Lung (tissue), 11 donors: ENCODE measurements at regions not wholly inside any gene's neighbourhood (a gene's known extent, or its start where the extent isn't known, plus 50 kb on each side); places are given as distances from the start of the nearest gene placed in this dataset.

Experiments
- ATAC-seq: fragments of 200-7000 bp; cut with Tn5 transposase; one replicate; pipeline ENCODE4 v1.9.1; 2020; ENCODE audit warnings: moderate number of reproducible peaks; ENCODE audit not compliant: insufficient read depth, low FRiP score
- DNase-seq, 3 donors: peaks; one replicate each; pipeline ENCODE4 v3.0.0-alpha.2; 2013 to 2017
- H3K27ac ChIP-seq, 2 donors: one replicate each; pipeline ENCODE4 v1.5.1; 2013; ENCODE audit warnings: mild to moderate bottlenecking in 2 of 2, moderate library complexity in 2 of 2, control low read depth in 1 of 2, inconsistent platforms in 1 of 2, low read depth in 1 of 2, low read length in 1 of 2
- H3K27me3 ChIP-seq, 3 donors: one replicate each; pipeline ENCODE4 v1.5.1; 2013; ENCODE audit warnings: low read length in 2 of 3; ENCODE audit not compliant: control insufficient read depth in 3 of 3, insufficient read depth in 3 of 3
- H3K36me3 ChIP-seq, 4 donors: one replicate each; pipeline ENCODE4 v1.5.1; 2013; ENCODE audit warnings: low read length in 4 of 4, mild to moderate bottlenecking in 1 of 4, moderate library complexity in 1 of 4; ENCODE audit not compliant: control insufficient read depth in 4 of 4, insufficient read depth in 4 of 4
- H3K4me1 ChIP-seq, 5 donors: one replicate each; pipeline ENCODE4 v1.5.1; 2013; ENCODE audit warnings: low read length in 5 of 5, mild to moderate bottlenecking in 2 of 5, moderate library complexity in 1 of 5; ENCODE audit not compliant: control insufficient read depth in 5 of 5, insufficient read depth in 5 of 5
- H3K4me3 ChIP-seq: one replicate; pipeline ENCODE4 v1.5.1; 2013; ENCODE audit warnings: mild to moderate bottlenecking, control low read depth, moderate library complexity
- H3K9ac ChIP-seq, 2 donors: one replicate each; pipeline ENCODE4 v1.5.1; 2013; ENCODE audit warnings: low read length in 2 of 2, control low read depth in 1 of 2; ENCODE audit not compliant: insufficient read depth in 1 of 2
- H3K9me3 ChIP-seq, 4 donors: one replicate each; pipeline ENCODE4 v1.5.1; 2013; ENCODE audit warnings: low read length in 3 of 4, mild to moderate bottlenecking in 1 of 4, moderate library complexity in 1 of 4; ENCODE audit not compliant: control insufficient read depth in 4 of 4, insufficient read depth in 3 of 4
- WGBS, 2 donors: extraction: QIAGEN DNeasy Blood & Tissue Kit; methylation state at CpG; one replicate each; pipeline ENCODE4 v1.1.7; 2013; 5-methylcytosine and 5-hydroxymethylcytosine counted together
- TF ChIP-seq, protein P1 (sequence below): IDR thresholded peaks from 2 replicates; pipeline ENCODE4 v1.5.1; 2012; ENCODE audit warnings: mild to moderate bottlenecking; ENCODE audit errors: control extremely low read depth, extremely low read depth
- donor health status: control.
- donor health status: control.
- donor health status: Bipolar disorder and iron deficiency.
- donor health status: healthy.
- donor health status: DM: yes; HTN: yes; CAD: no.

- Histone ChIP-seq H3K9ac (no peak overlapping the region), H3K9me3 (peaks cover 0 to 4% (median 0%) of the 10 kb centered on the region in 4 donors), H3K4me3 (no peak overlapping the region), H3K27me3 (peaks cover 0 to 3% (median 0%) of the 10 kb centered on the region in 3 donors), H3K4me1 (no peaks in the 10 kb centered on the region), H3K27ac (no peak overlapping the region), H3K36me3 (no peaks in the 10 kb centered on the region)
- TF ChIP-seq, protein P1, sequence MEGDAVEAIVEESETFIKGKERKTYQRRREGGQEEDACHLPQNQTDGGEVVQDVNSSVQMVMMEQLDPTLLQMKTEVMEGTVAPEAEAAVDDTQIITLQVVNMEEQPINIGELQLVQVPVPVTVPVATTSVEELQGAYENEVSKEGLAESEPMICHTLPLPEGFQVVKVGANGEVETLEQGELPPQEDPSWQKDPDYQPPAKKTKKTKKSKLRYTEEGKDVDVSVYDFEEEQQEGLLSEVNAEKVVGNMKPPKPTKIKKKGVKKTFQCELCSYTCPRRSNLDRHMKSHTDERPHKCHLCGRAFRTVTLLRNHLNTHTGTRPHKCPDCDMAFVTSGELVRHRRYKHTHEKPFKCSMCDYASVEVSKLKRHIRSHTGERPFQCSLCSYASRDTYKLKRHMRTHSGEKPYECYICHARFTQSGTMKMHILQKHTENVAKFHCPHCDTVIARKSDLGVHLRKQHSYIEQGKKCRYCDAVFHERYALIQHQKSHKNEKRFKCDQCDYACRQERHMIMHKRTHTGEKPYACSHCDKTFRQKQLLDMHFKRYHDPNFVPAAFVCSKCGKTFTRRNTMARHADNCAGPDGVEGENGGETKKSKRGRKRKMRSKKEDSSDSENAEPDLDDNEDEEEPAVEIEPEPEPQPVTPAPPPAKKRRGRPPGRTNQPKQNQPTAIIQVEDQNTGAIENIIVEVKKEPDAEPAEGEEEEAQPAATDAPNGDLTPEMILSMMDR = no peak
- DNase-seq = no peak
- 81 to 87% methylated on average over 4 of the region's 4 CpGs for WGBS, 2 donors
- no peak for ATAC-seq
These were observed 295.3 kb downstream of the HS3ST3B1 start for GRCh38 chr17:14596224-14596623.

- Histone ChIP-seq H3K4me3 (no peak overlapping the region), H3K27ac (no peak overlapping the region), H3K9ac (no peak overlapping the region), H3K4me1 (no peaks in the 10 kb centered on the region), H3K9me3 (peaks cover 0 to 6% (median 0%) of the 10 kb centered on the region in 4 donors), H3K36me3 (no peaks in the 10 kb centered on the region), H3K27me3 (peaks cover 0 to 3% (median 0%) of the 10 kb centered on the region in 3 donors)
- 83% methylated on average over 6 of the region's 6 CpGs for WGBS, 2 donors
- ATAC-seq (no peak), DNase-seq (no peak)
- TF ChIP-seq, protein P1 = no peak
These were observed 294.8 kb downstream of the HS3ST3B1 start for GRCh38 chr17:14595656-14596055.

- H3K36me3 ChIP-seq = no peaks in the 10 kb centered on the region
- H3K27ac ChIP-seq = no peak overlapping the region
- H3K4me3 ChIP-seq = no peak overlapping the region
- TF ChIP-seq, protein P1 = no peak
- H3K9me3 ChIP-seq = peaks cover 0 to 6% (median 0%) of the 10 kb centered on the region in 4 donors
- H3K9ac ChIP-seq = no peak overlapping the region
- H3K27me3 ChIP-seq = peaks cover 0 to 3% (median 0%) of the 10 kb centered on the region in 3 donors
- DNase-seq (no peak), ATAC-seq (no peak)
- 89 to 95% methylated on average over 5 of the region's 5 CpGs for WGBS, 2 donors
- H3K4me1 ChIP-seq = no peaks in the 10 kb centered on the region
These were observed 293.8 kb downstream of the HS3ST3B1 start for GRCh38 chr17:14594690-14595089.

DNA sequence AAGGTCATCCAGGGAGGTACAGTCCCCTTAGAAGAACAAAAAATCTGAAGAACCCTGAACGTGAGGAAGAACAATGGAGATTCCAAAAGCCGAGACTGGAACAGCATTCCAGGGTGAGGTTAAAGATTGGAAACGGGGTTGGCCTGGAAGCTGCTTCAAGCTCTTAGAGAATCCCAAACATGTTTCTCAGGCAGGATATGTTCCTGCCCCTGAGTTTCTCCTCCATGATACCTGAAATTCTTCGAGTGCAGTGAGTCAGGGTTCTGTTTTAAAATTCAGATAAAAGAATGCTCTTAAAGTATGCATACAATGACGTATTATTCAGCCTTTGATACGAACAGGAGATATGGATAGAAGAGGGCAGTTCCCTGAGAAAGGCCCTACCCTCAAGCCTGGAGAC, 293.1 kb downstream of the HS3ST3B1 start:
- Histone ChIP-seq H3K4me3 (no peak overlapping the region), H3K4me1 (no peaks in the 10 kb centered on the region), H3K36me3 (no peaks in the 10 kb centered on the region), H3K27ac (no peak overlapping the region), H3K9me3 (peaks cover 0 to 6% (median 0%) of the 10 kb centered on the region in 4 donors), H3K27me3 (peaks cover 0 to 3% (median 0%) of the 10 kb centered on the region in 3 donors), H3K9ac (no peak overlapping the region)
- ATAC-seq = no peak
- 63 to 82% methylated on average over 6 of the region's 6 CpGs for WGBS, 2 donors
- DNase-seq = no peak
- TF ChIP-seq, protein P1 = no peak
